ENCODE measurements at regions not wholly inside any gene's neighbourhood (a gene's known extent, or its start where the extent isn't known, plus 50 kb on each side); places are given as distances from the start of the nearest gene placed in this dataset.

DNA sequence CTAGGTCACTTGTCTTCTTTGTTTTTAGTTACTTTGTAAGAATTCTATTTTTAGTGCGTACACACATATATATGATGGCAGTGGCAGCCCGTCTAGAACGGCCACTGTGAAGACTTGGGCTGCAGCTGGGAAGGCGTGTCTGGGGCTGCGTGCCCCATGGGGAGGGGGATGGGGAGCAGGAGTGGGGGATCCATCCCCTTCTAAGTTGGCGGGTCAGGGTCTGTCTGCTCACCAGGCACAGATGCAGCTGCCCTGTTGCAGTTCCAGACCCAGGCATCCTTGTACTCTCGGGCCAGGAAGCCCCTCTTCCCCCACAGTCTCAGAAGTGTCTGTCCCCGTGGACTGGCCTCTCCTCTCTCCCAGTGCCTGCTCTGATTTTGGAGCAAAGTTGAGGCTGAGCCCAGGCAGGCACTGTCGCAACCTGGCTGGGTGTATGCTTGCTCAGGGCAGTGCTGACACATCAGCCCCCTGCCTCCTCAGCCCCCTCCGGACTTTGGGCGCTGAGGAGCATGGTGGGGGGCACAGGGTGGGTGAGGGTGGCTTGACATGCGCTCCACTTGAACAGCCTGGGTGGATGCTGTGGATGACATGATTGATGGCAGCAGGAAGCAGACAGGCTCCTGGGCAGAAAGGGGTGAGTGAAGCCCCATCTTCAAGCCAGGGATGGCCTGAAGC is 271.2 kb upstream of the NAV3 start:
- no peak overlapping the region for H3K4me3 ChIP-seq (ENCODE audit: low read depth, low read length)
- TF ChIP-seq MYC (IDR thresholded peaks at IDR 0.05; ENCODE audit: low read depth, low read length): no peak
- TF ChIP-seq POLR2A (IDR thresholded peaks at IDR 0.05; ENCODE audit: extremely low read depth, insufficient read length): no peak
- TF ChIP-seq MAX (IDR thresholded peaks at IDR 0.05; ENCODE audit: low read depth, low read length): no peak
- TF ChIP-seq, protein P1, sequence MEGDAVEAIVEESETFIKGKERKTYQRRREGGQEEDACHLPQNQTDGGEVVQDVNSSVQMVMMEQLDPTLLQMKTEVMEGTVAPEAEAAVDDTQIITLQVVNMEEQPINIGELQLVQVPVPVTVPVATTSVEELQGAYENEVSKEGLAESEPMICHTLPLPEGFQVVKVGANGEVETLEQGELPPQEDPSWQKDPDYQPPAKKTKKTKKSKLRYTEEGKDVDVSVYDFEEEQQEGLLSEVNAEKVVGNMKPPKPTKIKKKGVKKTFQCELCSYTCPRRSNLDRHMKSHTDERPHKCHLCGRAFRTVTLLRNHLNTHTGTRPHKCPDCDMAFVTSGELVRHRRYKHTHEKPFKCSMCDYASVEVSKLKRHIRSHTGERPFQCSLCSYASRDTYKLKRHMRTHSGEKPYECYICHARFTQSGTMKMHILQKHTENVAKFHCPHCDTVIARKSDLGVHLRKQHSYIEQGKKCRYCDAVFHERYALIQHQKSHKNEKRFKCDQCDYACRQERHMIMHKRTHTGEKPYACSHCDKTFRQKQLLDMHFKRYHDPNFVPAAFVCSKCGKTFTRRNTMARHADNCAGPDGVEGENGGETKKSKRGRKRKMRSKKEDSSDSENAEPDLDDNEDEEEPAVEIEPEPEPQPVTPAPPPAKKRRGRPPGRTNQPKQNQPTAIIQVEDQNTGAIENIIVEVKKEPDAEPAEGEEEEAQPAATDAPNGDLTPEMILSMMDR (IDR thresholded peaks at IDR 0.05; ENCODE audit: low read depth, low read length): no peak
- no peak for DNase-seq (ENCODE audit: low read depth)

GRCh38 chr12:77555074-77555473 is 275.6 kb upstream of the NAV3 start:
- no peak overlapping the region for H3K4me3 ChIP-seq (ENCODE audit: low read depth, low read length)
- no peak for DNase-seq (ENCODE audit: low read depth)
- no peak for TF ChIP-seq MAX (IDR thresholded peaks at IDR 0.05; ENCODE audit: low read depth, low read length)
- TF ChIP-seq MYC (IDR thresholded peaks at IDR 0.05; ENCODE audit: low read depth, low read length): no peak
- TF ChIP-seq POLR2A (IDR thresholded peaks at IDR 0.05; ENCODE audit: extremely low read depth, insufficient read length): no peak
- TF ChIP-seq, protein P1 (IDR thresholded peaks at IDR 0.05; ENCODE audit: low read depth, low read length): no peak

DNA sequence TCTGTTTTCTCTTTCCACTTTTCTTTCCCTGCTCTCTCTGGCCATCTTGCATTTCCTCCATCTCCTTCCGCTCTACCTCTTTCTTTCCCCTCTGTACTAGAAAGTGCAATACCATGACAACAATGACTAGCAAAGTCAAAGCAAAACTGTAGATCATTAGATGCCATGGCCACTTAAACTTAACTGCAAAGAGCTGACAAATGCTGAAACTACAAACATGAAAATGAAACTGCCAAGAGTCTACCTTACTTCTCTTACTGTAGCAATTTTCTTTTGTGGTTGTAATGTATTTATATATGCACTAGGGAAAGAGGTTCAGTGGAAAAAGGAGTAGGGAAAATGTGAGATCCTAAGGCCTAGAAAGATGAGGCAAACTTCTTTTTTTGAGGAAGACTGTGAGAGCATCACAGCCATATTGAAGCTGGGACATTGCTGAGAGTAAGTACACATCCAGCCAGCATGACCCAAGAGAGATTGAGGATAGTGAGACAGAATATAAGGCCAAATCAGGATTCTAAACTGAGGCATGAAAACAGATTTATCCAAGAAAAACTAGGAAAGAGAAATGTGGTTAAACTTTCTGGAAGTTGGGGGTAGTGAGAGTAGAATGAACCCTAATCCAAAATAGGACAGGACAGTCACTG is 276.6 kb upstream of the NAV3 start:
- DNase-seq (ENCODE audit: low read depth): no peak
- no peak for TF ChIP-seq MAX (IDR thresholded peaks at IDR 0.05; ENCODE audit: low read depth, low read length)
- TF ChIP-seq, protein P1 (IDR thresholded peaks at IDR 0.05; ENCODE audit: low read depth, low read length): no peak
- no peak for TF ChIP-seq MYC (IDR thresholded peaks at IDR 0.05; ENCODE audit: low read depth, low read length)
- TF ChIP-seq POLR2A (IDR thresholded peaks at IDR 0.05; ENCODE audit: extremely low read depth, insufficient read length): no peak
- no peak overlapping the region for H3K4me3 ChIP-seq (ENCODE audit: low read depth, low read length)

GRCh38 chr12:77549383-77550128 is 281.1 kb upstream of the NAV3 start:
- H3K4me3 ChIP-seq (ENCODE audit: low read depth, low read length): no peak overlapping the region
- TF ChIP-seq POLR2A (IDR thresholded peaks at IDR 0.05; ENCODE audit: extremely low read depth, insufficient read length) (no peak), MAX (IDR thresholded peaks at IDR 0.05; ENCODE audit: low read depth, low read length) (no peak), MYC (IDR thresholded peaks at IDR 0.05; ENCODE audit: low read depth, low read length) (no peak)
- TF ChIP-seq, protein P1 (IDR thresholded peaks at IDR 0.05; ENCODE audit: low read depth, low read length): no peak
- no peak for DNase-seq (ENCODE audit: low read depth)

DNA sequence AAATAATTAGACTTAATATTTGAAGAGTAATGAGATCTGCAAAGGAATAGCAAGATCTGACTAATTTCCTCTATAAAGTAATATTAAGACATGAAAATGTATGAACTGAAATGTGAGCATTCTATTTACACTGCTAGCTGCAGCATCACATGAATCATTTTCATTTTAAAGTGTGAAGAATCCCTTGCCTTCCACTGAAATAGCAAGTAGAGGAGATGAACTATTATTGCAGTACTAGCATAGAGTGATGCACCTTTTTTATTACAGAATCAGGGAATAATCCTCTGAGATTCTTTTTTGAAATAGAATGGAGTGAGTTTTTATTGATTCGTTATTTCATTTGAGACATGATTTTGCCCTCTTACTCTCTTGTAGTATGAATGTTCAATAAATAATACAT is 281.9 kb upstream of the NAV3 start:
- no peak for DNase-seq (ENCODE audit: low read depth)
- TF ChIP-seq, protein P1 (IDR thresholded peaks at IDR 0.05; ENCODE audit: low read depth, low read length): no peak
- TF ChIP-seq MAX (IDR thresholded peaks at IDR 0.05; ENCODE audit: low read depth, low read length) (no peak), MYC (IDR thresholded peaks at IDR 0.05; ENCODE audit: low read depth, low read length) (no peak), POLR2A (IDR thresholded peaks at IDR 0.05; ENCODE audit: extremely low read depth, insufficient read length) (no peak)

More for the DNA sequence above, 281.9 kb upstream of the NAV3 start:
- no peak overlapping the region for H3K4me3 ChIP-seq (ENCODE audit: low read depth, low read length)
